NCI-H774 (cell line): ENCODE measurements at regions not wholly inside any gene's neighbourhood (a gene's known extent, or its start where the extent isn't known, plus 50 kb on each side); places are given as distances from the start of the nearest gene placed in this dataset.

Source experiments
- DNase-seq: peaks from one replicate; lab custom pipeline; 2025; lab: John Stamatoyannopoulos, UW

DNA sequence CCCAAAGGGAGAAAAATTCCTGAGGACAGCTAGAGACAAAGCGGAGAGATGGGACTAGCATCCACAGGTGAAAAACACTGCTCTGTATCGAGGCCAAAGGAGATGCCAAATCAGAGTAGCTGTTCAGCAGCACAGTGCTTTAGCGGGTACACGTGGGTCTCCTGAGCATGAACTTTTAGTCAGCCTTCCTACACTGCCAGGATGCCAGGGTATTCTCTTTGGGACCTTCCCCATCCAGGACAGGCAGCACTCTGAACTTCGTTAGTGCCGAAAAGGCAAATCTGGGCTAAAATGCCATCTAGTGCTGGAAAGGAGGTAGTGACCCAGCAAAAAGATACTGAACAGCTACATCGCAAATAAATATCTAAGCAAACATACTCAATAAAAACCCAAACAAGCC lies 64.9 kb downstream of the C6orf58 start:
- DNase-seq = peak; percentile 51
